Neural cell (in vitro differentiated cells): ENCODE measurements at regions not wholly inside any gene's neighbourhood (a gene's known extent, or its start where the extent isn't known, plus 50 kb on each side); places are given as distances from the start of the nearest gene placed in this dataset.

Experiments
- H2AFZ ChIP-seq: fragments of 200-600, 300-800 bp; sonication (generic), shearing (Covaris generic); 2 replicates; pipeline ENCODE4 v1.6.0; 2014; ENCODE audit warnings: low read depth, mild to moderate bottlenecking, antibody characterized with exemption, low read length, moderate library complexity
- H3F3A ChIP-seq: fragments of 200-600 bp; shearing (Covaris generic); 2 replicates; pipeline ENCODE4 v1.6.1; 2016; ENCODE audit warnings: mild to moderate bottlenecking, moderate library complexity, mixed read lengths, antibody characterized with exemption, low read length; ENCODE audit not compliant: insufficient read depth, poor library complexity, severe bottlenecking
- H3K27ac ChIP-seq: fragments of 200-600, 300-800 bp; sonication (generic), shearing (Covaris generic); 2 replicates; pipeline ENCODE4 v1.5.1; 2014; ENCODE audit warnings: mild to moderate bottlenecking, low read length, moderate library complexity
- H3K27me3 ChIP-seq: fragments of 300-800, 200-600 bp; sonication (generic), shearing (Covaris generic); 2 replicates; pipeline ENCODE4 v1.6.0; 2014; ENCODE audit warnings: mild to moderate bottlenecking, low read depth, low read length, moderate library complexity; ENCODE audit not compliant: insufficient read depth
- H3K36me3 ChIP-seq: fragments of 300-800, 200-600 bp; sonication (generic), shearing (Covaris generic); 2 replicates; pipeline ENCODE4 v1.5.1; 2014; ENCODE audit warnings: mild to moderate bottlenecking, antibody characterized with exemption, low read length, moderate library complexity; ENCODE audit not compliant: insufficient read depth
- H3K4me2 ChIP-seq: fragments of 300-800, 200-600 bp; sonication (generic), shearing (Covaris generic); 2 replicates; pipeline ENCODE4 v1.6.0; 2014; ENCODE audit warnings: mild to moderate bottlenecking, low read length
- H3K4me3 ChIP-seq: fragments of 300-800, 200-600 bp; sonication (generic), shearing (Covaris generic); 2 replicates; pipeline ENCODE4 v1.5.1; 2014; ENCODE audit warnings: mild to moderate bottlenecking, low read length, moderate library complexity
- H3K79me2 ChIP-seq: fragments of 200-600 bp; shearing (Covaris generic); replicated peaks from 2 replicates; pipeline ENCODE4 v1.6.0; 2014; ENCODE audit warnings: mild to moderate bottlenecking, low read length, moderate library complexity; ENCODE audit not compliant: insufficient read depth
- H3K9ac ChIP-seq: fragments of 300-800, 200-600 bp; sonication (generic), shearing (Covaris generic); 2 replicates; pipeline ENCODE4 v1.6.1; 2016; ENCODE audit warnings: mild to moderate bottlenecking, low read length, mixed read lengths
- H3K9me2 ChIP-seq: fragments of 200-600 bp; shearing (Covaris generic); 2 replicates; pipeline ENCODE4 v1.6.1; 2016; ENCODE audit warnings: mild to moderate bottlenecking, low read length, mixed read lengths; ENCODE audit not compliant: insufficient read depth
- H3K9me3 ChIP-seq: fragments of 200-600, 300-800 bp; sonication (generic), shearing (Covaris generic); 2 replicates; pipeline ENCODE4 v1.6.1; 2016; ENCODE audit warnings: mild to moderate bottlenecking, mixed run types, low read length, moderate library complexity, mixed read lengths
- H4K20me1 ChIP-seq: fragments of 200-600 bp; shearing (Covaris generic); 2 replicates; pipeline ENCODE4 v1.6.1; 2016; ENCODE audit warnings: mild to moderate bottlenecking, mixed run types; ENCODE audit not compliant: insufficient read depth
- CTCF ChIP-seq: fragments of 450-650 bp; IDR thresholded peaks from 2 replicates; pipeline ENCODE4 v1.5.1; 2014; ENCODE audit warnings: antibody characterized with exemption, mild to moderate bottlenecking, moderate library complexity; ENCODE audit not compliant: poor library complexity, severe bottlenecking
- EP300 ChIP-seq: fragments of 450-650 bp; conservative IDR thresholded peaks from 2 replicates; pipeline ENCODE4 v1.6.1; 2014; ENCODE audit warnings: antibody characterized with exemption, mild to moderate bottlenecking, moderate library complexity; ENCODE audit not compliant: poor library complexity, severe bottlenecking
- EZH2 ChIP-seq: fragments of 200-600, 300-800 bp; shearing (Covaris generic), sonication (generic); IDR thresholded peaks from 2 replicates; pipeline ENCODE4 v1.6.1; 2014; ENCODE audit warnings: antibody characterized with exemption, low read length, borderline replicate concordance, mild to moderate bottlenecking; ENCODE audit not compliant: insufficient read depth, poor library complexity, severe bottlenecking
- MXI1 ChIP-seq: fragments of 450-650 bp; conservative IDR thresholded peaks from 2 replicates; pipeline ENCODE4 v1.6.1; 2014; ENCODE audit warnings: antibody characterized with exemption, mild to moderate bottlenecking; ENCODE audit not compliant: poor library complexity, severe bottlenecking
- POLR2AphosphoS5 ChIP-seq: IDR thresholded peaks from 2 replicates; pipeline ENCODE4 v1.6.1; 2012
- RAD21 ChIP-seq: fragments of 450-650 bp; conservative IDR thresholded peaks from 2 replicates; pipeline ENCODE4 v1.6.1; 2014; ENCODE audit warnings: antibody characterized with exemption, mild to moderate bottlenecking, moderate library complexity
- SMC3 ChIP-seq: fragments of 450-650 bp; conservative IDR thresholded peaks from 2 replicates; pipeline ENCODE4 v1.6.1; 2014; ENCODE audit warnings: antibody characterized with exemption, mild to moderate bottlenecking, moderate library complexity; ENCODE audit not compliant: poor library complexity
- TAF1 ChIP-seq: IDR thresholded peaks from 2 replicates; pipeline ENCODE4 v1.6.1; 2012; ENCODE audit warnings: low read depth
- TF ChIP-seq, protein P1 (sequence below): IDR thresholded peaks from 2 replicates; pipeline ENCODE4 v1.6.1; 2012; ENCODE audit warnings: borderline replicate concordance

DNA sequence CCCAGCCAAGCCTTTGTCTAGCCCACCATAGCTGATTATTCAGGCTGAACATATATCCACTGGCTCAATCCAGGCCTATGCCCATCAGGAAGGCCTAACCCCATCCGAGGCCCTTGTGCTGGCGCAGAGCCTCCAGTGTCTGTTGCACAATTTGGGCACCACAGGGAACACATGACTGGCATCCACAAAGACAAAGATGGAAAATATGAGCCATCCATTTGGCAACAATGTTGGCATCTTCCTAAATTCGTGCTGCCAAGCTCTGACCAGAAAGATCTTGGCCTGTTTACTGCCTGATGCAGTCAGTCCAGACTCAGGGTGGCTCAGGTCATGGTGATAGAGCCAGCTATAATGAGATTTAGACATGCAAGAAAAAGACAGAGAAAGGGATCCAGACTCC lies 233.8 kb downstream of the PIK3R1 start:
- TF ChIP-seq EP300: no peak

GRCh38 chr5:68450245-68450852 lies 234.8 kb downstream of the PIK3R1 start:
- no peak overlapping the region for H3K4me2 ChIP-seq
- no peaks in the 10 kb centered on the region for H3K9me2 ChIP-seq
- H3K9me3 ChIP-seq: no peaks in the 10 kb centered on the region
- no peak overlapping the region for H3K9ac ChIP-seq
- no peak overlapping the region for H2AFZ ChIP-seq
- no peaks in the 10 kb centered on the region for H3K27me3 ChIP-seq
- H3K4me3 ChIP-seq: no peak overlapping the region
- H3K27ac ChIP-seq: no peak overlapping the region
- H3F3A ChIP-seq: no peaks in the 10 kb centered on the region
- no peaks in the 10 kb centered on the region for H3K36me3 ChIP-seq
- H4K20me1 ChIP-seq: no peaks in the 10 kb centered on the region
- H3K79me2 ChIP-seq: no peaks in the 10 kb centered on the region
- TF ChIP-seq POLR2AphosphoS5 (no peak), RAD21 (no peak), MXI1 (no peak), EZH2 (no peak), TAF1 (no peak)

More for the DNA sequence above, 233.8 kb downstream of the PIK3R1 start:
- Histone ChIP-seq H3K27me3 (no peaks in the 10 kb centered on the region), H3K36me3 (no peaks in the 10 kb centered on the region), H3K4me2 (no peak overlapping the region), H3K9me3 (no peaks in the 10 kb centered on the region), H3K9ac (no peak overlapping the region), H3K9me2 (no peaks in the 10 kb centered on the region), H4K20me1 (no peaks in the 10 kb centered on the region), H3K79me2 (no peaks in the 10 kb centered on the region), H3K27ac (no peak overlapping the region), H2AFZ (no peak overlapping the region), H3K4me3 (no peak overlapping the region), H3F3A (no peaks in the 10 kb centered on the region)

- no peaks in the 10 kb centered on the region for H4K20me1 ChIP-seq
- H2AFZ ChIP-seq: no peak overlapping the region
- H3K36me3 ChIP-seq: no peaks in the 10 kb centered on the region
- no peak overlapping the region for H3K4me3 ChIP-seq
- H3K9me3 ChIP-seq: no peaks in the 10 kb centered on the region
- no peaks in the 10 kb centered on the region for H3K79me2 ChIP-seq
- no peak overlapping the region for H3K4me2 ChIP-seq
- no peak overlapping the region for H3K27ac ChIP-seq
- H3F3A ChIP-seq: no peaks in the 10 kb centered on the region
- TF ChIP-seq EZH2 (no peak), RAD21 (no peak), EP300 (no peak), CTCF (no peak), POLR2AphosphoS5 (no peak), TAF1 (no peak), MXI1 (no peak), SMC3 (no peak)
- TF ChIP-seq, protein P1, sequence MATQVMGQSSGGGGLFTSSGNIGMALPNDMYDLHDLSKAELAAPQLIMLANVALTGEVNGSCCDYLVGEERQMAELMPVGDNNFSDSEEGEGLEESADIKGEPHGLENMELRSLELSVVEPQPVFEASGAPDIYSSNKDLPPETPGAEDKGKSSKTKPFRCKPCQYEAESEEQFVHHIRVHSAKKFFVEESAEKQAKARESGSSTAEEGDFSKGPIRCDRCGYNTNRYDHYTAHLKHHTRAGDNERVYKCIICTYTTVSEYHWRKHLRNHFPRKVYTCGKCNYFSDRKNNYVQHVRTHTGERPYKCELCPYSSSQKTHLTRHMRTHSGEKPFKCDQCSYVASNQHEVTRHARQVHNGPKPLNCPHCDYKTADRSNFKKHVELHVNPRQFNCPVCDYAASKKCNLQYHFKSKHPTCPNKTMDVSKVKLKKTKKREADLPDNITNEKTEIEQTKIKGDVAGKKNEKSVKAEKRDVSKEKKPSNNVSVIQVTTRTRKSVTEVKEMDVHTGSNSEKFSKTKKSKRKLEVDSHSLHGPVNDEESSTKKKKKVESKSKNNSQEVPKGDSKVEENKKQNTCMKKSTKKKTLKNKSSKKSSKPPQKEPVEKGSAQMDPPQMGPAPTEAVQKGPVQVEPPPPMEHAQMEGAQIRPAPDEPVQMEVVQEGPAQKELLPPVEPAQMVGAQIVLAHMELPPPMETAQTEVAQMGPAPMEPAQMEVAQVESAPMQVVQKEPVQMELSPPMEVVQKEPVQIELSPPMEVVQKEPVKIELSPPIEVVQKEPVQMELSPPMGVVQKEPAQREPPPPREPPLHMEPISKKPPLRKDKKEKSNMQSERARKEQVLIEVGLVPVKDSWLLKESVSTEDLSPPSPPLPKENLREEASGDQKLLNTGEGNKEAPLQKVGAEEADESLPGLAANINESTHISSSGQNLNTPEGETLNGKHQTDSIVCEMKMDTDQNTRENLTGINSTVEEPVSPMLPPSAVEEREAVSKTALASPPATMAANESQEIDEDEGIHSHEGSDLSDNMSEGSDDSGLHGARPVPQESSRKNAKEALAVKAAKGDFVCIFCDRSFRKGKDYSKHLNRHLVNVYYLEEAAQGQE: no peak
- H3K9me2 ChIP-seq: no peaks in the 10 kb centered on the region
- no peaks in the 10 kb centered on the region for H3K27me3 ChIP-seq
- H3K9ac ChIP-seq: no peak overlapping the region
Measured at GRCh38 chr5:68452286-68452685, 236.7 kb downstream of the PIK3R1 start.
